ENCODE measurements at regions not wholly inside any gene's neighbourhood (a gene's known extent, or its start where the extent isn't known, plus 50 kb on each side); places are given as distances from the start of the nearest gene placed in this dataset.

- no peak for DNase-seq (ENCODE audit: low spot score in 2 of 2)
- TF ChIP-seq CTCF (IDR thresholded peaks at IDR 0.05), result no peak
- no peaks in the 10 kb centered on the region for H3K36me3 ChIP-seq
Measured at GRCh38 chr6:119440953-119441352, 91.4 kb upstream of the MAN1A1 start.

GRCh38 chr6:119436583-119436982 lies 87.0 kb upstream of the MAN1A1 start:
- Histone ChIP-seq H3K4me1 (no peaks in the 10 kb centered on the region), H3K27me3 (no peaks in the 10 kb centered on the region), H3K27ac (no peak overlapping the region), H3K4me3 (no peak overlapping the region), H3K36me3 (no peaks in the 10 kb centered on the region), H3K9me3 (no peaks in the 10 kb centered on the region)
- intact Hi-C loops (cut with DNase I), result no loop called here
- no peak for TF ChIP-seq CTCF (IDR thresholded peaks at IDR 0.05)
- no peak for DNase-seq (ENCODE audit: low spot score in 2 of 2)

More at GRCh38 chr6:119440953-119441352, 91.4 kb upstream of the MAN1A1 start:
- Histone ChIP-seq H3K27ac (no peak overlapping the region), H3K4me1 (no peaks in the 10 kb centered on the region), H3K4me3 (no peak overlapping the region), H3K27me3 (no peaks in the 10 kb centered on the region), H3K9me3 (no peaks in the 10 kb centered on the region)
- intact Hi-C loops (cut with DNase I), result no loop called here

GRCh38 chr6:119431799-119432198 lies 82.2 kb upstream of the MAN1A1 start:
- no peak for TF ChIP-seq CTCF (IDR thresholded peaks at IDR 0.05)
- Histone ChIP-seq H3K27me3 (no peaks in the 10 kb centered on the region), H3K27ac (no peak overlapping the region), H3K36me3 (no peaks in the 10 kb centered on the region), H3K9me3 (no peaks in the 10 kb centered on the region), H3K4me3 (no peak overlapping the region), H3K4me1 (no peaks in the 10 kb centered on the region)
- intact Hi-C loops (cut with DNase I), result no loop called here
- DNase-seq (ENCODE audit: low spot score in 2 of 2), result no peak

- H3K4me1 ChIP-seq, result no peaks in the 10 kb centered on the region
- no peaks in the 10 kb centered on the region for H3K9me3 ChIP-seq
- no peak overlapping the region for H3K27ac ChIP-seq
- no peak for DNase-seq (ENCODE audit: low spot score in 2 of 2)
- H3K36me3 ChIP-seq, result no peaks in the 10 kb centered on the region
- H3K4me3 ChIP-seq, result no peak overlapping the region
- intact Hi-C loops (cut with DNase I), result no loop called here
- no peaks in the 10 kb centered on the region for H3K27me3 ChIP-seq
- no peak for TF ChIP-seq CTCF (IDR thresholded peaks at IDR 0.05)
Measured at GRCh38 chr6:119430805-119431204, 81.2 kb upstream of the MAN1A1 start.

GRCh38 chr6:119428633-119429032 lies 79.1 kb upstream of the MAN1A1 start:
- intact Hi-C loops (cut with DNase I), result no loop called here
- no peak overlapping the region for H3K27ac ChIP-seq
- H3K9me3 ChIP-seq, result no peaks in the 10 kb centered on the region
- H3K4me3 ChIP-seq, result no peak overlapping the region
- TF ChIP-seq CTCF (IDR thresholded peaks at IDR 0.05), result no peak
- no peaks in the 10 kb centered on the region for H3K36me3 ChIP-seq
- H3K27me3 ChIP-seq, result no peaks in the 10 kb centered on the region
- H3K4me1 ChIP-seq, result no peaks in the 10 kb centered on the region
- DNase-seq (ENCODE audit: low spot score in 2 of 2), result no peak

- intact Hi-C loops (cut with DNase I), result no loop called here
- Histone ChIP-seq H3K27me3 (no peaks in the 10 kb centered on the region), H3K4me1 (no peaks in the 10 kb centered on the region), H3K9me3 (peaks cover 0 to 13% of the 10 kb centered on the region in 2 donors), H3K4me3 (no peak overlapping the region), H3K27ac (no peak overlapping the region), H3K36me3 (no peaks in the 10 kb centered on the region)
- no peak for DNase-seq (ENCODE audit: low spot score in 2 of 2)
- no peak for TF ChIP-seq CTCF (IDR thresholded peaks at IDR 0.05)
Measured at GRCh38 chr6:119426619-119427018, 77.1 kb upstream of the MAN1A1 start.

Data from ascending aorta (tissue), 2 donors.